ENCODE measurements at regions not wholly inside any gene's neighbourhood (a gene's known extent, or its start where the extent isn't known, plus 50 kb on each side); places are given as distances from the start of the nearest gene placed in this dataset.

DNA sequence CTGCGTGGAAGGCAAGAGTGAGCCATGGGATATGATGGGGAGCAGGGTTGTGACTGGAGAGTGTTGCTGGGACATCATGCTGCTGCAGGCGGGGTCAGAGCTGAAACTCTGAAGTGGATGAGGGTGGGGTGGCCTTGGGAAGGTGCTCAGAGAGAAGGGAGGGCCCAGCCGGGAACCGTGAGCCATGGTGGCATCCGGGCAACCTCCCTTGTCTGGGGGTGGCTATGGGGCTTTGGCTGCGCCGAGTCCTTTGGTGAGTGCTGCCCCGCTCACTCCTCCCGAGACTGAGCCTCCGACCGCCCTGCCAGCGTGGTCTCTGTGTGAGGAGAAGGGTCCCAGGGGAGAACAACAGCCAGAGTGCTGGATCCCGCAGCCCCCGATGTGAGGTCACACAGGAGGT lies 632.0 kb downstream of the BRD1 start:
- TF ChIP-seq, protein P1, sequence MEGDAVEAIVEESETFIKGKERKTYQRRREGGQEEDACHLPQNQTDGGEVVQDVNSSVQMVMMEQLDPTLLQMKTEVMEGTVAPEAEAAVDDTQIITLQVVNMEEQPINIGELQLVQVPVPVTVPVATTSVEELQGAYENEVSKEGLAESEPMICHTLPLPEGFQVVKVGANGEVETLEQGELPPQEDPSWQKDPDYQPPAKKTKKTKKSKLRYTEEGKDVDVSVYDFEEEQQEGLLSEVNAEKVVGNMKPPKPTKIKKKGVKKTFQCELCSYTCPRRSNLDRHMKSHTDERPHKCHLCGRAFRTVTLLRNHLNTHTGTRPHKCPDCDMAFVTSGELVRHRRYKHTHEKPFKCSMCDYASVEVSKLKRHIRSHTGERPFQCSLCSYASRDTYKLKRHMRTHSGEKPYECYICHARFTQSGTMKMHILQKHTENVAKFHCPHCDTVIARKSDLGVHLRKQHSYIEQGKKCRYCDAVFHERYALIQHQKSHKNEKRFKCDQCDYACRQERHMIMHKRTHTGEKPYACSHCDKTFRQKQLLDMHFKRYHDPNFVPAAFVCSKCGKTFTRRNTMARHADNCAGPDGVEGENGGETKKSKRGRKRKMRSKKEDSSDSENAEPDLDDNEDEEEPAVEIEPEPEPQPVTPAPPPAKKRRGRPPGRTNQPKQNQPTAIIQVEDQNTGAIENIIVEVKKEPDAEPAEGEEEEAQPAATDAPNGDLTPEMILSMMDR (IDR thresholded peaks at IDR 0.05), result no peak
- no peak for TF ChIP-seq ZFX (IDR thresholded peaks at IDR 0.05; ENCODE audit: borderline replicate concordance)
- no peak overlapping the region for H3K27ac ChIP-seq

DNA sequence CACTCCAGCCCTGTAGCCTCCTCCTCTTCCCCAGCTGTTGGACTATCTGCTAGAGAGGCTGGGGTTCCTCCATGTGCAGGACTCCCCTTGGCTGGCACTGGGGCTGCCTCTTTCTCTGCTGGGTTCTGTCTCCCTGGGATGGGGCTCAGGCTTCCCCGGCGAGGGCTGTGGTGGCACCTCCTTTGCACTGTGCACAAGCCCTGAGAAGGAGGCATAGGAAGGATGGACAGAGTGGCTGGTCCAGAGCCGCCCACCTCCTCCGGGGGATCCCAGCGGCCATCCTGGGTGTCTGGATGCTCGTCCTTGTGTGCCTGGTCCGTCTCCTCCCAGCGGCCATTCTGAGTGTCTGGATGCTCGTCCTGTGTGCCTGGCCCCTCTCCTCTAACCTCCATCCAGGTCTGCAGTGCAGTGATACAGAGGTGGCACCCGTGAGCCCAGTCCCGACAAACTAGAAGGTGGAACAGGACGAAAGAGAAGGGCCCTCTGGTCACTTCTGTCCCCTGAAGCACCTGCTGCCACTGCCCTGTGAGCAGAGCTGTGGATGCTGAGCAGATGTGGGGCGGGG lies 633.7 kb downstream of the BRD1 start:
- H3K27ac ChIP-seq, result no peak overlapping the region
- TF ChIP-seq, protein P1 (IDR thresholded peaks at IDR 0.05), result no peak
- no peak for TF ChIP-seq ZFX (IDR thresholded peaks at IDR 0.05; ENCODE audit: borderline replicate concordance)

DNA sequence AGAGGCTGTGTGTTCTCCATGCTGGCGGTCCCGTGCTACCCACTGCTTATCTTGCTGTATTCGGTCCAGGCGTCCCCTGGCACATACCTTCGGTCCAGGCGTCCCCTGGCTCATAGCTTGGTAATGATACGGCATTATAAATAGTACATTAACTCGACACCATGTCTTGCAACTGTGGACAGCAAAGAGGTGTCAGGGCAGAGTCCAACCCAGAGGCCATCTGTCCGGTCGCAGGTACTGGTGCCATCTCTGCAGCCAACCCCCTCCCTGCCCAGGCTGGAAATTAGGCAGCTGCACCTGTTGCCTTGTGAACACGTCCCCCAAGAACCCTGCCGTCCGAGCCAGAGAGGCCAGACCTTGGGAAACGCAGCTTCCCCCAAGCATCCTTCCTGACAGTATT lies 634.3 kb downstream of the BRD1 start:
- no peak for TF ChIP-seq ZFX (IDR thresholded peaks at IDR 0.05; ENCODE audit: borderline replicate concordance)
- TF ChIP-seq, protein P1 (IDR thresholded peaks at IDR 0.05), result no peak
- no peak overlapping the region for H3K27ac ChIP-seq

DNA sequence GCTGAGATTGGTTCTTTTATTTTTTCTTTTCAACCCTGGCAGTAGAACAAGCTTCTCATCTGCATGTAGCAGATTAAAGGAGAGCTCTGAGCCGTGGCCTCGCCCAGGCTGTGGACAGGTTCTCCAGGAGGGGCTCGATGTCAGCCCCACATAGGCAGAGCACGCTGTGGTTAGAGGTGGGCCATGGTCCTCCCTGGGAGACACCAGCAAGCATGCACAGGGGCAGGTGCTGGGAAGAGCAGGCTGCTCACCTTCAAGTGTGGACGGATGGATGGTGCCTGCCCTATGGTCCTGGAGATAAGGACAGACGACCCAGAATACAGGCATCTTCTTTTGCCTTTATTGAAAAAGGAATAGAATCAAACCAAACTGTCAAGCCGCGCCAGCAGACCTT lies 634.8 kb downstream of the BRD1 start:
- H3K27ac ChIP-seq, result no peak overlapping the region
- TF ChIP-seq, protein P1 (IDR thresholded peaks at IDR 0.05), result no peak
- no peak for TF ChIP-seq ZFX (IDR thresholded peaks at IDR 0.05; ENCODE audit: borderline replicate concordance)

DNA sequence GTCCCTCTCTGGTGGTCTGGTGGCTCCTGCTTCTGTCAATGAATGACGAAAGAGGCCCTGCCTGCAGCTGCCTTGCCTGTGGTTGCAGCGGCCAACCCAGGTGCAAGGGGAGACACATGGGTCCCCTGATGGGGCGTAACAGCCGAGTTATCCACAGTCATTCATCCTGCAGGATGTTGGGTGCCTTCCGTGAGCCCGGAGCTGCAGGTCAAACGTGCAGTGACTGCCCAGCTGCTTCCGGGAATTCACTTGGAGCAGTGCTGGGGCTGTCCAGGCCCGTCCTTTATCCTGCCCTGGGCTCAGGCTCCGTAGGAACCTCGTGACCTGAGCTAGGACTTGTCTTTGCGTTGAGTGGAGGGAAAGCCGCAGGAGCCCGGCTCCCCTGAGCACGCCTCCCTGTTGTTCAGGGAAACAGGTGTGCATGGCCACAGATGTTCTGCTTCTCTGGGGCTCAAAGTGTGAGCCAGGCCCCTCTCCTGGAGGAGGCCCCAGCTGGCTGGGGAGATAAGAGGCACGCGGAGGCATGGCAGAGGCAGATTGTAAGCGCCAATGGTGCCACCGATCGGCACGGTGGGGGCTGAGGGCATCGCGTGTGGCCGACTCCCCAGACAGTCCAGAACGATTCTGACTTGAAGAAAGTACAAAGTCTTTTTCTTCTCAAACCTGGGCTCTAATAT lies 635.4 kb downstream of the BRD1 start:
- TF ChIP-seq, protein P1 (IDR thresholded peaks at IDR 0.05), result no peak
- no peak for TF ChIP-seq ZFX (IDR thresholded peaks at IDR 0.05; ENCODE audit: borderline replicate concordance)
- no peak overlapping the region for H3K27ac ChIP-seq

DNA sequence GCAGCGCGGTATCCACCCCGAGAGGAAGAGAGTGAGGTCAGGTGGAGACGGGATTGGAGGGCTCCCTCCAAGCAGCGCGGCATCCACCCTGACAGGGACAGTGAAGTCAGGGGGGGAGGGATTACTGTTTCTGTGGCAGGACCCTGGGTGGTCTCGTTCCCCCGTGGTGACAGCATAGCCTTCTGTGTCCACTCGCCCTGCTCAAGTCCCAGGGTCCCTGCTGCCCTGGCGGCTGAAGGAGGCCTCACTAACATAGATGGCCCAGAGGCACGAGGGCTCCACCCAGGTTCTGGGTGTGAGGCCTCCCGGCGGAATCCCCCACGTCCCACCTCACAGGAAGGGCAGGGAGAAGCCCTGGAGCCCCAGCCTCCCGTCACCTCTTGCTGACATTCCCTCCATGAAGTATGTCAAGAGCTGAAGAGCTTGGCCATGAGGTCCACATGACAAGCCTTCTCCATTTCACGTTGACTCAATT lies 636.1 kb downstream of the BRD1 start:
- TF ChIP-seq ZFX (IDR thresholded peaks at IDR 0.05; ENCODE audit: borderline replicate concordance), result no peak
- TF ChIP-seq, protein P1 (IDR thresholded peaks at IDR 0.05), result no peak

DNA sequence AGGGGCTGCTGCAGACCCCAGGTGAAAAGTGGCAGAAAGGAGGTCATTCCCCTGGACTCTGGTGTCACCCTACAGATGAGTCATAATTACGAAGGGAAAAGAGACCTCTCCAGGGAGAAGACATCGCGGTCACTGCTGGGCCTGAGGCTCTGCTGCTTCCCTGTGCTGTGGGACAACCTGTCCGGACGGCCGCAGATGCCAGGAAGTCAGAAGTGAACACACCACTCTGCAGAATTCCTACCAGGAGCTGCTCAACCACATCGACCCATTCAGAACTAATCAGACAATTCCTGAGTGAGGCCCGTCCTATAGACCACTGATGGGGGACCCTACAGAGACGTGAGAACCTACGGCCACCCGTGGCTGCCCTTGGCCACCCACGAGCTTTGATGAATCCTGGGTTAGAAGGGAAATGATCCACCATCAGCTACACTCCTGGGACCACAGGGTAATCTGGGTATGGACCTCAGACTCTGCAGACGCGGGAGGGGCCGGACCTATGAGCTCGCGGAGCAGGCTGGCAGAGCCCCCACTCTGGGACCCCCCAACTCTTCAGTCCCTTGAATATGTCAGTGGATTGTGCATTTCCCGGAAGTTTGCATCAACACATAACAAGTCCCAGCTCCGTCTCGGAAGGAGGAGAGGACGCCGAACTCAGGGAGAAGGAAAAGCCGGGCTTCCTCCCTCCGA lies 636.7 kb downstream of the BRD1 start:
- TF ChIP-seq, protein P1 (IDR thresholded peaks at IDR 0.05), result no peak
- TF ChIP-seq ZFX (IDR thresholded peaks at IDR 0.05; ENCODE audit: borderline replicate concordance), result no peak
- no peak overlapping the region for H3K27ac ChIP-seq

More for the DNA sequence above, 636.1 kb downstream of the BRD1 start:
- H3K27ac ChIP-seq, result no peak overlapping the region
